Hematopoietic multipotent progenitor cell treated with erythropoietin and hydrocortisone succinate and interleukin-3 and kit ligand, for 17 days (in vitro differentiated cells): ENCODE measurements at regions not wholly inside any gene's neighbourhood (a gene's known extent, or its start where the extent isn't known, plus 50 kb on each side); places are given as distances from the start of the nearest gene placed in this dataset.

Experiments used
- DNase-seq: peaks from one replicate; pipeline ENCODE4 v3.0.0-alpha.2; 2015; ENCODE audit warnings: low spot score

DNA sequence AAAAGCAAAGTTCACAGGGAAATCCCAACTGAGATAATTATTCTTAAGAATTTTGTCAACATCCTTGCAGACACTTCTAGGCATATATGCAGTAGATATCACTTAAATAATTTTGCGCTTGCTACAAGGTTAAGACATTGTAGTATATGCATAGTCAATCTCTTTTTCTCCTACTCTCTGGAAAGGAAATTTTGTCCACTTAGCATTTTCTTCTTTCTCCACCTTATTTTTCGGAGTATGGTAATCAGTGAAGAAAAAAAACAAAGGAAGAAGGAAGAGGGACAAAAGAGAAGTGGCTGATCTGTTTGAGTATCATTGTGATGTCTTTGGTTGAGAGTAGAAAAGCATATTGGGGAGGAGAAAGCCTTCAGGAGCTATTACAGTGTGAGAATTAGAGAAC is 104.6 kb downstream of the LACC1 start:
- no peak for DNase-seq

- DNase-seq = no peak
These were observed 105.8 kb downstream of the LACC1 start for GRCh38 chr13:43985422-43986072.

DNA sequence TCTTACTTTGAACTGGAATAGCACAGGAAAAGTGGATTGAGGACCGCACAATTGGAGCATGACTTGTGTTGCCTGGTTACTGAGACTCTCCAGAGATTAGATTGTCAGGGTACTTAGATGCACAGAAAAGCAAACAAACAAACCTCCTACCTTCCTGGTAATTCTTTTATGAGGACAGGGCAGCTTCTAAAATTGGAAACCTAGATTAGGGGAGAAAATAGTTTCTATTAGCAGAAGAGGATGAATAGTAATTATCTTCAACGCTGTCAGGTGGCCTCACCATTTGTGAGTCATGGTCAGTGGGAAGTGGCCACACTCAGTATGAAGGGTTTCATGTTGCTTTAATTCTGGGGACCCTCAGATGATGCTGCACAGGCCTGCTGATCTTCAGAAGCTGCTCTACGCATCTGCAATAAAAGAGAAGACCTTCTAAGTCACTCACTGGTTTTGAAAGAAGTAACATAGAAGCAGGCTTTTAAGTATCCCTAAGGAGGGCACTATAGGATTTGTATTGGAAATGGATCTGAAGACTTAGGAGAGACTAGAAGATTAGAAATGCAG is 106.8 kb downstream of the LACC1 start:
- no peak for DNase-seq

GRCh38 chr13:43988302-43988701 is 108.6 kb downstream of the LACC1 start:
- no peak for DNase-seq

DNA sequence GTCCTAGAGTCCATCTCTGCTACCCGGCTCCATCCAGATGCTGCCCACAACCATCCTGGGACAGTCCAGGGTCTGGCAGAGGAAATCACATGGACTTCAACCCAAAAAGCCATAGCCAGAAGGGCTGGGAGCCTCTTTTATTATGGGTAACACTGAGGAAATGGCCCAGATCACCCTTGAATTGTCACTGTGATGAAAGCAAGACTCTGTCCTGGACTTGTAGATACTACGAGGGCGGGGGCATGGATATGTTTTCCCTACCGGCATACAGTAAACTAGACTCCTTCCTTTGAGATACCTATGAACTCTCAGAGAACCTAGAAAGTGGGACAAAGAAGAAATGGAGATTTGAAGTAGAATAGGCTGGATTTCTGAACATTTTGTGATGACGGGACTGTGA is 110.3 kb downstream of the LACC1 start:
- DNase-seq = no peak

- no peak for DNase-seq
These were observed 111.1 kb downstream of the LACC1 start for GRCh38 chr13:43990829-43991228.

- DNase-seq = no peak
These were observed 112.1 kb downstream of the LACC1 start for GRCh38 chr13:43991773-43992201.

- DNase-seq = no peak
These were observed 112.5 kb downstream of the LACC1 start for GRCh38 chr13:43992211-43992610.

- DNase-seq = no peak
These were observed 115.5 kb downstream of the LACC1 start for GRCh38 chr13:43994999-43995859.

DNA sequence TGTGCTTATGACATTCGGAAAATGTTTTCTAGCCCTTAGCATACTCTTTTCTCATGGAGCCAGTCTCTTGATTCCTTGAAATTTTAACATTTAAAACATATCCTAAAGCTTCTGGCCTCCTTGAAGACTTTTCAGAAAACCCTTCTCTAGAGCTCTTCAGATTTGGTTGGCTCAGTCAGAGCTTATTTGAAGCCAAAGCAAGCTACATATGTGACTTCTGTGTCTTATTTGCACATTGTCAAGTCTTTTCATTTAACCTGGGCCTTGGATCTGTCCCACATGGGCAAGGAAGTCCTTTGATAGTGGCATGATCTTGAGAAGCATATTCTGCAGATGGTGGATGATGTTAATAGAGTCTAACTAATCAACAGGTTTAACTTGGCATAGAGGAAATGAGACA is 116.5 kb downstream of the LACC1 start:
- no peak for DNase-seq

GRCh38 chr13:44003481-44003880 is 123.8 kb downstream of the LACC1 start:
- no peak for DNase-seq

GRCh38 chr13:44004878-44005277 is 125.2 kb downstream of the LACC1 start:
- DNase-seq = no peak

DNA sequence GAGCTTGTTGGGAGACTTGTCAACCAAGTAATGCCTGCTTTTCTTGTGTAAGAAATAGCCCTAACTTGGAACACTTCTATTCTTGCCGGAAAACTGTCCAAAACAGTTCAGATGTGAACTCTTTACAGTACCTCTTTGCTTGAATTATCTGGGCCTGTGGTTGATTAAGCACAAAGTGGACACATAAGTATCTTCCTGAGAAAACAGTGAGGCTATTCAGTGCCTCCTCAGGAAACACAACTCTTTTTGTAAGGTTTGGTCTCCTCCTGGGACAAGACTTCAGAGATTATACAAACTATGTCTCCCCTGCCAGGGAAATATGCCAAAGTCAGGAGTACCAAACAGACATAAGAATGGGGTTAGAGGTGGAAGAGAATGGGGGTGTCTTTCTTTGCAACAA is 127.7 kb downstream of the LACC1 start:
- no peak for DNase-seq

- no peak for DNase-seq
These were observed 131.3 kb downstream of the LACC1 start for GRCh38 chr13:44011036-44011435.

- no peak for DNase-seq
These were observed 133.4 kb downstream of the LACC1 start for GRCh38 chr13:44012910-44013757.

GRCh38 chr13:44013758-44014291 is 134.1 kb downstream of the LACC1 start:
- DNase-seq = no peak

DNA sequence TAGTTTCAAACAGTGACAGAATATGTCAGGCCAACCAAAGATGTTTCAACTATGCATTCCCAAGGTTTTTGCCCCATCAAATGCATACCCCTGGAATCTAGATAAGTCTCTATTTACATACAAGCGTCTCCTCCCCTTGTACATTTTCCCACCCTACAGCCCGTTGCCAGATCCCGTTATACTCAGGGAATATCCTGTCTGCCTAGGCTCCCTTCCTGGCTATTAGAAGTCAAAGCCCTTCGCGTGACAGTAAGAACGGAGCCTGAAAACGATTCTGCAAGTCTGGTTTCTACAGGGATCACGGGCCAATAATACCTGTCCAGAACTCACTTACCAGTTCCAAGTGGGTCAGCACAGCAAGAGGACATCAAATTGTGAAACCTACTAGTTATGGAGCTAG is 134.8 kb downstream of the LACC1 start:
- DNase-seq = no peak

DNA sequence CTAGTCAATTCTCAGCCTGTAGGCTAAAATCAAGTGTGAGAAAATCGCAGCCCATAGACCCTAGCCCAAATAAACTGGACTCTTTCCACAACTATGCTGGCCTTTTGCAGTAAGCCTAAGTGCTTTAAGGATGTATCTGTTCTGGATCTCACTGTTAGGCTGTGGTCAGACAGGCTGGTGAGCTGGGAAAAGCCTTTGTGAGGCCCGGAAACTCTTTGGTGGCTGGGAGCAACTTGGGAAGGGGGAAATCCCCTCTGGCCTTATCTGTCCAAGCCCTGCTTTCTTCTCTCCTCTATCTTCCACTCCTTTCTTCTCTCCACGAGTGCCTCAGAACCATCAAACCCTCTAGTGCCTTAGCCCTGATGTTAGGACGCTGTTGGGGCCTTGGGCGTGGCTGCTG is 135.4 kb downstream of the LACC1 start:
- no peak for DNase-seq

GRCh38 chr13:44015811-44016210 is 136.1 kb downstream of the LACC1 start:
- no peak for DNase-seq

DNA sequence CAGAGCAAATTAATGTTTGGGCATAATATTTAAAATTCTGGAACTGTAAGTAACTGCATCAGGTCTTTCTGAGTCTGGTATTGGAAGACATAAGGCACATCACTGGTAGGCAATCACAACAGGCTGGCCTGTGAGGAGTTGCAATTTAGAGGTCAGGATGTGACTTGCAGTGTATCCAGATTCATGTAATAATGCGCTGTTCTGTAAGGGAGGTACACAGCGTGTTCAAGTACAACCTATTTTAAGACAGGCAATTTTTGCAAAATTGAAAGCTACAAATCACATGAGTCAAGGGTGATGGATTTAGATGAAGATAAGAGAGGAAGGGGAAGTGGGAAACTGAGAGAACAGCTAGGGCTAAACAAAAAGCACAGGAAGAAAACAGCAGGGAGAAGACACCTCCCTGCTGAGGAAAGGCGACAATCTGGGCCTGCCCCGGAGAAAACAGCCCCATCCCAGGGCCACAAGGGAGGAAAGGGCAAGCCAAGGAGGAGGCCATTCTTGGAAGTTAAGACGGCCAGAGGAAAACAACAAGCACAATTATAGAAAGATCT is 138.1 kb downstream of the LACC1 start:
- DNase-seq = no peak

DNA sequence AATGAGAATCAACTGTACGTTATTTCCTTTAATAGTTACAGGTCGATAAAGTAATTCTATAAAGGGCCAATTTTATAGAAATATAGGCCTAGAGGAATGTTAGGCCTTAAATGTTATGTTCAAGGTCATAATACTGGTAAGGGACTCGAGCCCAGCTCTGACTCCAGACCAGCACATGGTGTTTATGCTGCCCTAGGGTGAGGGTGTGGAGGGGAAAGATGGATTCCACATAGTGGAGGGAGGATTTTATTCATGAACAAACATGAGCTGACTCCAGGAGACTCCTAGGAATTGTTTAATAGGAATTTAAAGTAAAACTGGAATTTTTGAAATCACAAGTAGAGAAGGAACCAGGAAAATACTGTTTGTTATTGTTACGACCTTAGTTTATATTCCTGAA is 139.9 kb downstream of the LACC1 start:
- no peak for DNase-seq

- DNase-seq = no peak
These were observed 141.7 kb downstream of the LACC1 start for GRCh38 chr13:44021422-44021821.
